GM12875 (cell line): ENCODE measurements at regions not wholly inside any gene's neighbourhood (a gene's known extent, or its start where the extent isn't known, plus 50 kb on each side); places are given as distances from the start of the nearest gene placed in this dataset.

ENCODE experiments used
- H3K4me3 ChIP-seq: one replicate; pipeline ENCODE4 v1.5.1; 2011; ENCODE audit warnings: low read depth, low read length, control low read depth
- TF ChIP-seq, protein P1 (sequence below): IDR thresholded peaks from 2 replicates; pipeline ENCODE4 v1.5.1; 2011; ENCODE audit warnings: low read depth, mild to moderate bottlenecking, control low read depth, inconsistent platforms, low read length, moderate library complexity, borderline replicate concordance; ENCODE audit not compliant: insufficient read depth

DNA sequence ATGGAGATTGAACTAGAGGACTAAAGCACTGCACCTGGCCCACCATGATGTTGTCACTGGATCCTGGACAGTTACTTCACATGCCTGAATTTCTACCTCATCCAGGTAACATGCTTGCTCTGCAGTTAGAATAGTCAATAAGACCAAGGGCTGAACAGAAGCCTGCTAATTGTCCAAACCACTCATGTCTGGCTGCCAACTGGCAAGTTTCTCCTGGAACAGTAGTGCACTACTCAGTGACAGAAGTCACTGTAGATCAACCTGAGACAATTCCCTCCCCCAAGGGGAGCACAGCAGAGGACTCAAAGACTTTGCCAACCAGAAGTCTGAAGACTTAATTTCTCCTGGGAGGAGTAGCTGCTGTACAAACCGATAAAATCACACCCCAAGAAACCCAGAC, 454.6 kb upstream of the MARCKS start:
- H3K4me3 ChIP-seq, result no peak overlapping the region
- TF ChIP-seq, protein P1, sequence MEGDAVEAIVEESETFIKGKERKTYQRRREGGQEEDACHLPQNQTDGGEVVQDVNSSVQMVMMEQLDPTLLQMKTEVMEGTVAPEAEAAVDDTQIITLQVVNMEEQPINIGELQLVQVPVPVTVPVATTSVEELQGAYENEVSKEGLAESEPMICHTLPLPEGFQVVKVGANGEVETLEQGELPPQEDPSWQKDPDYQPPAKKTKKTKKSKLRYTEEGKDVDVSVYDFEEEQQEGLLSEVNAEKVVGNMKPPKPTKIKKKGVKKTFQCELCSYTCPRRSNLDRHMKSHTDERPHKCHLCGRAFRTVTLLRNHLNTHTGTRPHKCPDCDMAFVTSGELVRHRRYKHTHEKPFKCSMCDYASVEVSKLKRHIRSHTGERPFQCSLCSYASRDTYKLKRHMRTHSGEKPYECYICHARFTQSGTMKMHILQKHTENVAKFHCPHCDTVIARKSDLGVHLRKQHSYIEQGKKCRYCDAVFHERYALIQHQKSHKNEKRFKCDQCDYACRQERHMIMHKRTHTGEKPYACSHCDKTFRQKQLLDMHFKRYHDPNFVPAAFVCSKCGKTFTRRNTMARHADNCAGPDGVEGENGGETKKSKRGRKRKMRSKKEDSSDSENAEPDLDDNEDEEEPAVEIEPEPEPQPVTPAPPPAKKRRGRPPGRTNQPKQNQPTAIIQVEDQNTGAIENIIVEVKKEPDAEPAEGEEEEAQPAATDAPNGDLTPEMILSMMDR, result no peak

DNA sequence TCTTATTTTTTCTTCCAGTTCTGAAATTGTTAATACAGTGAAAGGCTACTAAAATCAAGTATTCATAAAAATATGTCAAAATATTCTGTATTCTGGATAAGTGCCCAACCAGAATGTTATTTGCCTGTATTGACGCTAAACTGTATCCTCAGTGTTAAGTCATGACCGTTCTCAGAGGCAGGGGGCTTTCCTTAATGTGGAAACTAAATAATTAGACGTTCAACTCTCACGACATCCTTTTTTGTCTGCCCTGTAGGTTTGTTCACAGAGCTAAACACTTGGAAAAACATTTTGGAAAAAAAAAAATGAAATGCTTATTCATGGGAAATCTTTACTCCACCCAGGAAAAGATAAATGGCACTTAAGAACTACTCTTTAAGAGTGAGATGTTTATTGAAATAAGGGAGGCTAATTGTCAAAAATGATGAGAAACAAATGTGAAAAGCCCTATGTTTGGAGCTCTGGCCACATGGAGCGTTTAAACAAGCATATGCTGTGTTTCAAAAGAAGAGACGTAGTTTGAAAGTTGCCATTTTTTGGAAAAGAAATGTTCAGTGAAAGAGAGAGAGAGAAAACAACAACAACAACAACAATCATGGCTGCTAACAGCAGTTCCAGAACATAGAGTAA, 453.1 kb upstream of the MARCKS start:
- TF ChIP-seq, protein P1, result no peak
- H3K4me3 ChIP-seq, result no peak overlapping the region

DNA sequence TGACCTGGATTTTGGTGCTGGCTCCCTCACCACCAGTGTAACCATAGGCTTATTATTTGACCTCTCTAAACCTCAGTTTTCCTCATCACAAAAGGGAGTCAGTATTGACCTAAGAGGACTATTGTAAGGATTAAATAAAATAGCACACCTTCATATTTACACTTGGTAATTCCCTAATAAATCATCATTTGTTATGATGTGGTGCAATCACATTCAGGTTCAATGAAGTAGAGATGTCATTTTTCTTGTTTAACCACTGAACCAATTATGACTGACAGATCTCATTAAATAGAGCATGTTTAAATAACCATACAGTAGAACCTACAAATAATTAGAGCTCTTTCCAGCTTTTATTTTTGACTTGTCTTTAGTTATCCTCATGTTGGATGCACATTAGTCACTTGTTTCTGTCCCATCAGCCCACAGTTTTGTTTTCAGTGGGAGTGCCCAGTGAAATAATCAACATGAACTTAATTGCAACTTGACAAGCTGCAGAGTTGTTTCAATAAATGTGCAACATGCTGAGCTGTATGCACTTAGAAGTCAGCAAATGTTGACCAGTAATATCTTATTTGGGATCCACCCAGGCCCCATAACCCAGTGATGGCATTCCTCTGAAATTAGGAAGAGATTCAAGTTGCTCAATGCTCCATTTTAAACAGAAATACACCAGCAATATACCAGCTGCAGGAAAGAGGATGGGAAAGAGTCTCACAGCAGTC, 451.7 kb upstream of the MARCKS start:
- no peak overlapping the region for H3K4me3 ChIP-seq
- TF ChIP-seq, protein P1, result no peak

DNA sequence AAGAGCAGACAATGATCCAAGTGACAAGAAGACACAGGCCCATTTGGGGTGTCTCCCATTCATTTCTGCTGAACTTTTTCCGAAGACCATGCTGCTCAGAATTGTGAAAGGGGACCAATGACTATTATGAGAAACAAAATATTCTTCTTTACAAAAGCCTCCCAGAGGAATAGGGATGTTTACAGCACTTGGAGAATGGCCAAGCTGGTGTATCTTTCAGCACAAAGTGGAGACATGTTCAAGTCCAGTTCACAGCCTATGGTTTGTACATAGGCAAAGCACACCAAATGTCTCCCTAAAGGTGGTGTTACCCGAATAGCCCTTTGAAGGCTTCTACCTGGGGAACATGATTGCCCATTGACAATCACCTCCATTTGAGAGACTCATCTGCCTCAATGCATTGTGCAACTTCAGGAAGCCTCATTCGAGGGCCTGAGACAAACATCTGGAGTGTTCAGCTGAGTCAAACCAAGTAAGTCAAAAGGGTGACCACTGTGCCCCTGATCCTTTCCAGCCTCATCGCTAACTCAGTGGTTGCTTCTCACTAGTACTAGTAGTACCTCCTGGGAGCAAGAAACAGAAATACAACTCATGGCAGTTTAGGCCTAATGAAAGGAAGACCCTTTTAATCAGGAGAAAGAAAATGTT, 451.0 kb upstream of the MARCKS start:
- TF ChIP-seq, protein P1, result no peak
- H3K4me3 ChIP-seq, result no peak overlapping the region

DNA sequence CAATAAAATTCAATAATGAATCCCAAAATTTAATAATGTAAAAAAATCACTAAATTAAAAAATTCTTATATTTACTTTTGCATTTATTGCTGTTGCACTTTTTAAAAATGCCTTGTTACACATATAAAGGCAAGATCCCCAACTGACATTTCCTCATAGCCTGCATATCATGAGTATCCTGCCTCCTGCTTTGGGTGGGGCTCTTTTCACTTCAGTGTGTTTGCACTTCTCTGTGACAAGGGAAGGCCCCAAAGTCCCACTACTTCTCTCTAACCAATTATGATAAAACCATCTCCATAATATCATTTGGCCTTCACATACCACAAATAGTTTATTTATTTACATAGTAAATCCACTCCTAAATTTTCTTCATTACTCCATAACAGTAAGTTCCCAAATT, 446.1 kb upstream of the MARCKS start:
- TF ChIP-seq, protein P1, result no peak
- H3K4me3 ChIP-seq, result no peak overlapping the region

DNA sequence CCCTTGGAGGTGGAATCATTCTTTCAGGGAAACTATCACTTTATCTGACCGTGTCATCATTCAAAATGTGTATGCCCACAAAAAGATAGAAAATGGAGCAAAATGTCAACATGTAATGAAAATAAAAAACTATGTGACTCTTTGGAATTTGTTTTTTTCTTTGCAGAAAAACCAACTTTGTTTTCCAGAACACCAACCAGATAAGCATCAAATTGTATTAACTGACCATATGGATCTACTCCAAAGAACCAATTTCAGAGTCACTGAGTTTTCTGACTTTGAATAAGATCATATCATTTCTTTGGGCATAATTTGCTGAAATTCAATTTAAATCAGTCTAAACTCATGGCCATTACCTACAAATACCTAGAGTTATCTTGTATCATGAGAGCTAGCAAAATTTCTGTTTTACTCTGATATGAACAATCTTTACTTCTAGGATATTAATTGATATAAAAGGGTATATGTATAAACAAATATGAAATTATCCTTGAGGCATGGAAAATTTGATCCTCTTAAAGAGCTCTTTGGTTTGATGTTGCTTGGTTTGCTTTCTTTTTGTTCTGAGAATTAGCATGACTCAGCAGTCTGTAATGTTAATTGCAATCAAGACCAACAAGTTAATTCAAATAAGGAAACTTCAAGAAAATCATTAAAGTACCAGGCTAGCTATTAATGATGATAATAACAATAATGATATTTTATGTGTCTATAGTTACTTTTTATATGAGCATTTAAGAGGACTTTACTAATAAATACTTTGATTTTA, 444.4 kb upstream of the MARCKS start:
- H3K4me3 ChIP-seq, result no peak overlapping the region

More for the DNA sequence above, 444.4 kb upstream of the MARCKS start:
- TF ChIP-seq, protein P1, result no peak
